ENCODE measurements at regions not wholly inside any gene's neighbourhood (a gene's known extent, or its start where the extent isn't known, plus 50 kb on each side); places are given as distances from the start of the nearest gene placed in this dataset.

- no peak for TF ChIP-seq TEAD4 (IDR thresholded peaks at IDR 0.05; ENCODE audit: borderline replicate concordance, insufficient read depth)
- TF ChIP-seq MXI1 (IDR thresholded peaks at IDR 0.05; ENCODE audit: low read depth, low read length), result no peak
- no peak for TF ChIP-seq FOSL2 (IDR thresholded peaks at IDR 0.05; ENCODE audit: borderline replicate concordance, low read depth)
- TF ChIP-seq POLR2AphosphoS5 (IDR thresholded peaks at IDR 0.05; ENCODE audit: low read depth, low read length), result no peak
- TF ChIP-seq CHD2 (IDR thresholded peaks at IDR 0.05; ENCODE audit: low read length, partially characterized antibody), result no peak
- TF ChIP-seq ELF1 (IDR thresholded peaks at IDR 0.05), result no peak
- no peak for TF ChIP-seq TAF1 (IDR thresholded peaks at IDR 0.05; ENCODE audit: borderline replicate concordance, low read depth, low read length)
- no peak for TF ChIP-seq FOXM1 (IDR thresholded peaks at IDR 0.05; ENCODE audit: low read depth)
- TF ChIP-seq GABPA (IDR thresholded peaks at IDR 0.05; ENCODE audit: low read depth), result no peak
- TF ChIP-seq RFX5 (IDR thresholded peaks at IDR 0.05; ENCODE audit: low read length), result no peak
Measured at GRCh38 chr14:41034969-41035368, 571.7 kb upstream of the LRFN5 start (continued).

DNA sequence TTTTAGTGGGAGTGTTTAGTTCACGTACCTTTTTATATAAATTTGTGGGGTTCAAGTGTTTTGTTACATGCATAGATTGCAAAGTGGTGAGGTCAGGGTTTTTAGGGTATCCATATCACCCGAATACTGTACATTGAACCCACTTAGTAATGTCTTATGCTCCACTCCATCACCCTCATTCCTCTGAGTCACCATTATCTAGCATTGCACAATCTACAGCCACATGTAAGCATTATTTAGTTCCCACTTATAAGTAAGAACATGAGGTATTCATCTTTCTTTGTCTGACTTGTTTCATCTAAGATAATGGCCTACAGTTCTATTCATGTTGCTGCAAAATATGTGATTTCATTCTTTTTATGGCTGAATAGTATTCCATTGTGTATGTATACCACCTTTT lies 583.7 kb upstream of the LRFN5 start:
- H3K4me2 ChIP-seq, result no peak overlapping the region
- no peaks in the 10 kb centered on the region for H3F3A ChIP-seq (replicated peaks; ENCODE audit: insufficient read depth)
- ChIA-PET POLR2A (no interaction called here), CTCF (no interaction called here)
- WGBS (ENCODE audit: low lambda C conversion rate), result 63% methylated on average over 2 of the region's 2 CpGs
- H3K4me3 ChIP-seq (ENCODE audit: low read depth in 2 of 2, low read length in 1 of 2), result no peak overlapping the region
- no peaks in the 10 kb centered on the region for H3K9me2 ChIP-seq
- H3K9me3 ChIP-seq, result no peaks in the 10 kb centered on the region
- DNase-seq, result no peak
- no peak for TF ChIP-seq RCOR1 (IDR thresholded peaks at IDR 0.05; ENCODE audit: low read length)
- TF ChIP-seq, protein P1, sequence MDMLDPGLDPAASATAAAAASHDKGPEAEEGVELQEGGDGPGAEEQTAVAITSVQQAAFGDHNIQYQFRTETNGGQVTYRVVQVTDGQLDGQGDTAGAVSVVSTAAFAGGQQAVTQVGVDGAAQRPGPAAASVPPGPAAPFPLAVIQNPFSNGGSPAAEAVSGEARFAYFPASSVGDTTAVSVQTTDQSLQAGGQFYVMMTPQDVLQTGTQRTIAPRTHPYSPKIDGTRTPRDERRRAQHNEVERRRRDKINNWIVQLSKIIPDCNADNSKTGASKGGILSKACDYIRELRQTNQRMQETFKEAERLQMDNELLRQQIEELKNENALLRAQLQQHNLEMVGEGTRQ (IDR thresholded peaks at IDR 0.05; ENCODE audit: borderline replicate concordance, low read depth, low read length), result no peak
- no peaks in the 10 kb centered on the region for H3K27me3 ChIP-seq (ENCODE audit: insufficient read depth)
- no peak overlapping the region for H2AFZ ChIP-seq (ENCODE audit: low read depth)
- no peak overlapping the region for H3K9ac ChIP-seq
- no peaks in the 10 kb centered on the region for H3K4me1 ChIP-seq (ENCODE audit: control insufficient read depth in 1 of 2, insufficient read depth in 2 of 2, low read depth in 1 of 2, low read length in 1 of 2)
- H4K20me1 ChIP-seq (ENCODE audit: insufficient read depth), result no peaks in the 10 kb centered on the region
- H3K79me2 ChIP-seq (ENCODE audit: insufficient read depth), result no peaks in the 10 kb centered on the region
- no peak overlapping the region; a peak in 1 of 4 replicates for H3K27ac ChIP-seq (ENCODE audit: low read depth in 2 of 2, low read length in 1 of 2)
- no peaks in the 10 kb centered on the region for H3K36me3 ChIP-seq (replicated peaks in 1 of 2; ENCODE audit: control insufficient read depth in 1 of 2, insufficient read depth in 2 of 2, low read length in 1 of 2)

DNA sequence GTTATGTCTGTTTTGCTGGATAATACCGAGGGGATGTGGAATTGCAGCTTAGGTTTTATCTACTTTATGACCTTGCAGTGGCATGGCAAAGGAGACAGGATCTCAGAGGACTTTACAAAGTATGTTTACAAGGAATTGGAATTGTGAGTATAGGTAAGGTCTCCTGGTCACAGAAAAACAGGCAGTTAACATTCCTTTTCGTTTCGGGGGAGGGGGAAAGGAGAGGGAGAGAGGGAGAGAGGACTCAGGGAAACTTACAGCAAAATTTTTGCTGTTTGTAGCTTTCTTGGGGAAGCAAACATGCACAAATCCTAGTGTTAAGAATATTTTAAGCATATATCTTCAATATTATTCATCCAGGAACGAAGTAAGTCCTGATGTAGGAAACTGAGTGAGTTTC lies 590.5 kb upstream of the LRFN5 start:
- Histone ChIP-seq H3K27ac (ENCODE audit: low read depth in 2 of 2, low read length in 1 of 2) (no peak overlapping the region), H3K27me3 (ENCODE audit: insufficient read depth) (no peaks in the 10 kb centered on the region), H3K9me2 (no peaks in the 10 kb centered on the region), H4K20me1 (ENCODE audit: insufficient read depth) (no peaks in the 10 kb centered on the region), H3K9me3 (no peaks in the 10 kb centered on the region), H3K4me2 (no peak overlapping the region), H3K4me3 (ENCODE audit: low read depth in 2 of 2, low read length in 1 of 2) (no peak overlapping the region), H2AFZ (ENCODE audit: low read depth) (no peak overlapping the region), H3K36me3 (replicated peaks in 1 of 2; ENCODE audit: control insufficient read depth in 1 of 2, insufficient read depth in 2 of 2, low read length in 1 of 2) (no peaks in the 10 kb centered on the region), H3K79me2 (ENCODE audit: insufficient read depth) (no peaks in the 10 kb centered on the region), H3K4me1 (ENCODE audit: control insufficient read depth in 1 of 2, insufficient read depth in 2 of 2, low read depth in 1 of 2, low read length in 1 of 2) (no peaks in the 10 kb centered on the region), H3K9ac (no peak overlapping the region), H3F3A (replicated peaks; ENCODE audit: insufficient read depth) (no peaks in the 10 kb centered on the region)
- 56% methylated on average over 4 of the region's 4 CpGs for WGBS (ENCODE audit: low lambda C conversion rate)
- DNase-seq, result no peak
- ChIA-PET CTCF (no interaction called here), POLR2A (no interaction called here)
- TF ChIP-seq NRF1 (IDR thresholded peaks at IDR 0.05; ENCODE audit: low read depth, low read length) (no peak), TCF12 (IDR thresholded peaks at IDR 0.05) (no peak), FOXJ3 (CRISPR knock-in tag; IDR thresholded peaks at IDR 0.05) (no peak), USF1 (IDR thresholded peaks at IDR 0.05; ENCODE audit: borderline replicate concordance, low read depth) (no peak), MXI1 (IDR thresholded peaks at IDR 0.05; ENCODE audit: low read depth, low read length) (no peak), RAD21 (IDR thresholded peaks at IDR 0.05; ENCODE audit: low read length) (no peak), TEAD4 (IDR thresholded peaks at IDR 0.05; ENCODE audit: borderline replicate concordance, insufficient read depth) (no peak), RCOR1 (IDR thresholded peaks at IDR 0.05; ENCODE audit: low read length) (no peak), SMC3 (IDR thresholded peaks at IDR 0.05; ENCODE audit: low read depth, low read length) (no peak), JUND (IDR thresholded peaks at IDR 0.05) (no peak), EP300 (IDR thresholded peaks at IDR 0.05; ENCODE audit: borderline replicate concordance in 1 of 2, low read depth in 1 of 2, low read length in 1 of 2) (no peak), FOXM1 (IDR thresholded peaks at IDR 0.05; ENCODE audit: low read depth) (no peak)
- TF ChIP-seq, protein P1 (IDR thresholded peaks at IDR 0.05; ENCODE audit: borderline replicate concordance, low read depth, low read length), result no peak
- TF ChIP-seq, protein P2, sequence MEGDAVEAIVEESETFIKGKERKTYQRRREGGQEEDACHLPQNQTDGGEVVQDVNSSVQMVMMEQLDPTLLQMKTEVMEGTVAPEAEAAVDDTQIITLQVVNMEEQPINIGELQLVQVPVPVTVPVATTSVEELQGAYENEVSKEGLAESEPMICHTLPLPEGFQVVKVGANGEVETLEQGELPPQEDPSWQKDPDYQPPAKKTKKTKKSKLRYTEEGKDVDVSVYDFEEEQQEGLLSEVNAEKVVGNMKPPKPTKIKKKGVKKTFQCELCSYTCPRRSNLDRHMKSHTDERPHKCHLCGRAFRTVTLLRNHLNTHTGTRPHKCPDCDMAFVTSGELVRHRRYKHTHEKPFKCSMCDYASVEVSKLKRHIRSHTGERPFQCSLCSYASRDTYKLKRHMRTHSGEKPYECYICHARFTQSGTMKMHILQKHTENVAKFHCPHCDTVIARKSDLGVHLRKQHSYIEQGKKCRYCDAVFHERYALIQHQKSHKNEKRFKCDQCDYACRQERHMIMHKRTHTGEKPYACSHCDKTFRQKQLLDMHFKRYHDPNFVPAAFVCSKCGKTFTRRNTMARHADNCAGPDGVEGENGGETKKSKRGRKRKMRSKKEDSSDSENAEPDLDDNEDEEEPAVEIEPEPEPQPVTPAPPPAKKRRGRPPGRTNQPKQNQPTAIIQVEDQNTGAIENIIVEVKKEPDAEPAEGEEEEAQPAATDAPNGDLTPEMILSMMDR (IDR thresholded peaks at IDR 0.05), result no peak
